ENCODE measurements at regions not wholly inside any gene's neighbourhood (a gene's known extent, or its start where the extent isn't known, plus 50 kb on each side); places are given as distances from the start of the nearest gene placed in this dataset.
"Not testable (repeated sequence)": the region's sequence is repeated elsewhere in the genome, so short reads cannot be mapped to it uniquely, and the experiment has no call there.

GRCh38 chr4:19631814-19632213 lies 619.9 kb upstream of the SLIT2 start:
- no peak for DNase-seq (ENCODE audit: low read depth, low spot score)

- DNase-seq (ENCODE audit: low read depth, low spot score): no peak
Measured at GRCh38 chr4:19623866-19624265, 627.8 kb upstream of the SLIT2 start.

- DNase-seq (ENCODE audit: low read depth, low spot score): no peak
Measured at GRCh38 chr4:19615086-19615689, 636.5 kb upstream of the SLIT2 start.

GRCh38 chr4:19614171-19614570 lies 637.5 kb upstream of the SLIT2 start:
- no peak for DNase-seq (ENCODE audit: low read depth, low spot score)

GRCh38 chr4:19596342-19596741 lies 655.4 kb upstream of the SLIT2 start:
- no peak for DNase-seq (ENCODE audit: low read depth, low spot score)

GRCh38 chr4:19592391-19592790 lies 659.3 kb upstream of the SLIT2 start:
- no peak for DNase-seq (ENCODE audit: low read depth, low spot score)

- DNase-seq (ENCODE audit: low read depth, low spot score): no peak
Measured at GRCh38 chr4:19583827-19584569, 667.7 kb upstream of the SLIT2 start.

- no peak for DNase-seq (ENCODE audit: low read depth, low spot score)
Measured at GRCh38 chr4:19580095-19580494, 671.6 kb upstream of the SLIT2 start.

- no peak for DNase-seq (ENCODE audit: low read depth, low spot score)
Measured at GRCh38 chr4:19579608-19580007, 672.1 kb upstream of the SLIT2 start.

GRCh38 chr4:19577097-19577496 lies 674.6 kb upstream of the SLIT2 start:
- no peak for DNase-seq (ENCODE audit: low read depth, low spot score)

- no peak for DNase-seq (ENCODE audit: low read depth, low spot score)
Measured at GRCh38 chr4:19575924-19576323, 675.8 kb upstream of the SLIT2 start.

- DNase-seq (ENCODE audit: low read depth, low spot score): no peak
Measured at GRCh38 chr4:19566041-19566440, 685.7 kb upstream of the SLIT2 start.

- DNase-seq (ENCODE audit: low read depth, low spot score): no peak
Measured at GRCh38 chr4:19562456-19562855, 689.2 kb upstream of the SLIT2 start.

- no peak for DNase-seq (ENCODE audit: low read depth, low spot score)
Measured at GRCh38 chr4:19557161-19557560, 694.5 kb upstream of the SLIT2 start.

GRCh38 chr4:19556276-19556675 lies 695.4 kb upstream of the SLIT2 start:
- DNase-seq (ENCODE audit: low read depth, low spot score): not testable (repeated sequence)

GRCh38 chr4:19547463-19547862 lies 704.2 kb upstream of the SLIT2 start:
- no peak for DNase-seq (ENCODE audit: low read depth, low spot score)

- no peak for DNase-seq (ENCODE audit: low read depth, low spot score)
Measured at GRCh38 chr4:19544446-19545125, 707.1 kb upstream of the SLIT2 start.

GRCh38 chr4:19540859-19541540 lies 710.7 kb upstream of the SLIT2 start:
- DNase-seq (ENCODE audit: low read depth, low spot score): no peak

- no peak for DNase-seq (ENCODE audit: low read depth, low spot score)
Measured at GRCh38 chr4:19539201-19539600, 712.5 kb upstream of the SLIT2 start.

GRCh38 chr4:19534159-19534558 lies 717.5 kb upstream of the SLIT2 start:
- DNase-seq (ENCODE audit: low read depth, low spot score): no peak

- no peak for DNase-seq (ENCODE audit: low read depth, low spot score)
Measured at GRCh38 chr4:19531906-19532848, 719.5 kb upstream of the SLIT2 start.
